ENCODE measurements at regions not wholly inside any gene's neighbourhood (a gene's known extent, or its start where the extent isn't known, plus 50 kb on each side); places are given as distances from the start of the nearest gene placed in this dataset.

GRCh38 chr1:87999852-88000251 lies 671.2 kb downstream of the LMO4 start:
- TF ChIP-seq CTCF (IDR thresholded peaks at IDR 0.05) (no peak), ZFX (IDR thresholded peaks at IDR 0.05; ENCODE audit: borderline replicate concordance) (no peak)
